Endothelial cell of umbilical vein (primary cell): ENCODE measurements at regions not wholly inside any gene's neighbourhood (a gene's known extent, or its start where the extent isn't known, plus 50 kb on each side); places are given as distances from the start of the nearest gene placed in this dataset.

Experiments used
- BruUV-seq: library from RNA; stranded (reverse); fragments of 400-500 nt; replicated peaks from 2 replicates; lab custom pipeline; 2021; lab: Mats Ljungman, UMichigan
- CTCF ChIA-PET: fragments of 300-600, 350-600 bp; sonication (Branson Sonifier 250); formaldehyde crosslinking; loops from one replicate; lab custom pipeline; 2021; ENCODE audit warnings: antibody characterized with exemption, inconsistent platforms; lab: Charles Lee
- POLR2A ChIA-PET: fragments of 300-600, 350-600 bp; sonication (Branson Sonifier 250); formaldehyde crosslinking; loops from one replicate; lab custom pipeline; 2021; ENCODE audit warnings: antibody characterized with exemption, inconsistent platforms; lab: Charles Lee
- DNase-seq: peaks from one replicate; pipeline ENCODE4 v3.0.0-alpha.2; 2011; ENCODE audit warnings: low read depth, low spot score
- FAIRE-seq: peaks from 2 replicates; lab custom pipeline; 2011; peaks lifted over from hg19 to GRCh38; lab: Jason Lieb, UNC
- H2AFZ ChIP-seq: 2 replicates; pipeline ENCODE4 v1.6.0; 2012; ENCODE audit warnings: low read depth, low read length, control low read depth, inconsistent platforms
- H3K27ac ChIP-seq: 2 replicates; pipeline ENCODE4 v1.5.1; 2011; ENCODE audit warnings: low read depth, mild to moderate bottlenecking, control low read depth, low read length, moderate library complexity; ENCODE audit not compliant: insufficient read depth
- H3K27me3 ChIP-seq, 2 experiments: 2 replicates each; pipeline versions ENCODE4 v1.6.0 to v1.6.1; 2011; ENCODE audit warnings: low read length in 2 of 2, mixed read lengths in 1 of 2; ENCODE audit not compliant: control insufficient read depth in 2 of 2, insufficient read depth in 2 of 2
- H3K36me3 ChIP-seq, 2 experiments: 2 replicates in 1 of 2; 3 replicates in 1 of 2; pipeline ENCODE4 v1.5.1; 2011; ENCODE audit warnings: low read length in 2 of 2, mild to moderate bottlenecking in 1 of 2, moderate library complexity in 1 of 2; ENCODE audit not compliant: control insufficient read depth in 2 of 2, insufficient read depth in 2 of 2; ENCODE audit errors: extremely low read depth in 1 of 2
- H3K4me1 ChIP-seq: 3 replicates; pipeline ENCODE4 v1.5.1; 2011; ENCODE audit warnings: mild to moderate bottlenecking, low read length; ENCODE audit not compliant: control insufficient read depth, insufficient read depth; ENCODE audit errors: extremely low read depth
- H3K4me2 ChIP-seq: 2 replicates; pipeline ENCODE4 v1.6.1; 2011; ENCODE audit warnings: low read length, control low read depth, mixed read lengths; ENCODE audit not compliant: insufficient read depth
- H3K4me3 ChIP-seq, 3 experiments: fragments of 200-600 bp in 1 of 3; sonication (generic), shearing (Covaris generic) in 1 of 3; replicated peaks in 1 of 3; 2 replicates each; pipeline ENCODE4 v1.5.1; 2011 to 2016; ENCODE audit warnings: control low read depth in 3 of 3, low read length in 3 of 3, mild to moderate bottlenecking in 2 of 3, inconsistent platforms in 1 of 3, low read depth in 1 of 3, moderate library complexity in 1 of 3; ENCODE audit not compliant: insufficient read depth in 1 of 3
- H3K79me2 ChIP-seq: 2 replicates; pipeline ENCODE4 v1.6.0; 2012; ENCODE audit warnings: low read length, inconsistent platforms; ENCODE audit not compliant: control insufficient read depth, insufficient read depth
- H3K9ac ChIP-seq: replicated peaks from 2 replicates; pipeline ENCODE3; 2011; ENCODE audit warnings: low read length, control low read depth; ENCODE audit not compliant: insufficient read depth; ENCODE audit errors: extremely low read depth
- H3K9me1 ChIP-seq: replicated peaks from 3 replicates; pipeline ENCODE4 v1.6.0; 2011; ENCODE audit warnings: mild to moderate bottlenecking, low read length; ENCODE audit not compliant: control insufficient read depth, insufficient read depth; ENCODE audit errors: extremely low read depth
- H3K9me3 ChIP-seq: replicated peaks from 2 replicates; pipeline ENCODE4 v1.5.1; 2012; ENCODE audit warnings: low read length, inconsistent platforms; ENCODE audit not compliant: control insufficient read depth, insufficient read depth
- H4K20me1 ChIP-seq: replicated peaks from 2 replicates; pipeline ENCODE3; 2011; ENCODE audit warnings: mild to moderate bottlenecking, low read length; ENCODE audit not compliant: control insufficient read depth, insufficient read depth; ENCODE audit errors: extremely low read depth
- CTCF ChIP-seq, 2 donors: IDR thresholded peaks; 1 replicate in 1 of 2; 2 replicates in 1 of 2; pipeline ENCODE4 v1.5.1; 2011; ENCODE audit warnings: low read length in 2 of 2, mild to moderate bottlenecking in 2 of 2, moderate library complexity in 2 of 2, control low read depth in 1 of 2, inconsistent platforms in 1 of 2, low read depth in 1 of 2; ENCODE audit not compliant: insufficient read depth in 1 of 2; ENCODE audit errors: extremely low read depth in 1 of 2
- EZH2 ChIP-seq: IDR thresholded peaks from 2 replicates; pipeline ENCODE4 v1.6.1; 2012; ENCODE audit warnings: borderline replicate concordance, low read depth, mild to moderate bottlenecking, moderate library complexity, low read length, inconsistent platforms; ENCODE audit not compliant: severe bottlenecking
- FOS ChIP-seq: IDR thresholded peaks from 2 replicates; pipeline ENCODE4 v1.6.1; 2011; ENCODE audit warnings: mild to moderate bottlenecking, low read length, moderate library complexity, borderline replicate concordance; ENCODE audit not compliant: insufficient read depth
- GATA2 ChIP-seq: IDR thresholded peaks from 2 replicates; pipeline ENCODE4 v1.7.0; 2011; ENCODE audit warnings: low read depth, mild to moderate bottlenecking, moderate library complexity, mixed read lengths, low read length; ENCODE audit not compliant: insufficient read length, insufficient read depth
- JUN ChIP-seq: IDR thresholded peaks from 2 replicates; pipeline ENCODE4 v1.6.1; 2011; ENCODE audit warnings: borderline replicate concordance, low read depth; ENCODE audit not compliant: insufficient read length, insufficient read depth
- MYC ChIP-seq: IDR thresholded peaks from one replicate; pipeline ENCODE4 v1.6.1; 2011; ENCODE audit warnings: mild to moderate bottlenecking, low read depth, low read length
- POLR2A ChIP-seq: IDR thresholded peaks from 2 replicates; pipeline ENCODE4 v1.6.1; 2012; ENCODE audit warnings: low read depth, mild to moderate bottlenecking, control low read depth, low read length
- POLR2AphosphoS5 ChIP-seq: IDR thresholded peaks from 2 replicates; pipeline ENCODE4 v1.6.1; 2012; ENCODE audit warnings: low read depth, mild to moderate bottlenecking, control low read depth, low read length, moderate library complexity; ENCODE audit not compliant: insufficient read depth
- dilution Hi-C: fragments of 300-500 bp; cut with MboI; formaldehyde crosslinking; loops from one replicate; pipeline ENCODE4 v1.15.0; 2019; ENCODE audit warnings: low sequenced_read_pairs; ENCODE audit not compliant: extremely low pct_ligation_motif_present
- intact Hi-C: fragments of 100-400 bp; cut with micrococcal nuclease; formaldehyde crosslinking; loops from one replicate; pipeline ENCODE4 v1.10.0; 2022
- TF ChIP-seq, protein P1 (sequence below): IDR thresholded peaks from 2 replicates; pipeline ENCODE4 v1.6.1; 2011; ENCODE audit not compliant: insufficient read depth, insufficient read length

- DNase-seq (no peak), FAIRE-seq (no peak)
- H4K20me1 ChIP-seq: no peaks in the 10 kb centered on the region
- no peaks in the 10 kb centered on the region for H3K79me2 ChIP-seq
- no TSS peak for BruUV-seq
- H3K36me3 ChIP-seq: no peaks in the 10 kb centered on the region
- H2AFZ ChIP-seq: no peak overlapping the region
- peaks cover 2% of the 10 kb centered on the region for H3K4me1 ChIP-seq
- H3K9me3 ChIP-seq: no peaks in the 10 kb centered on the region
- POLR2A ChIA-PET: no interaction called here
- CTCF ChIA-PET: no interaction called here
- dilution Hi-C loops (no loop called here), intact Hi-C loops (no loop called here)
- H3K27ac ChIP-seq: no peak overlapping the region
- H3K9ac ChIP-seq: no peak overlapping the region
- H3K27me3 ChIP-seq: peaks cover 2 to 6% of the 10 kb centered on the region in 2 experiments
- no peak overlapping the region for H3K4me3 ChIP-seq
- no peaks in the 10 kb centered on the region for H3K9me1 ChIP-seq
- H3K4me2 ChIP-seq: no peak overlapping the region
- TF ChIP-seq JUN (no peak), EZH2 (no peak), FOS (no peak), POLR2AphosphoS5 (no peak)
Measured at GRCh38 chr1:229037806-229038405, 233.0 kb upstream of the RAB4A start.

DNA sequence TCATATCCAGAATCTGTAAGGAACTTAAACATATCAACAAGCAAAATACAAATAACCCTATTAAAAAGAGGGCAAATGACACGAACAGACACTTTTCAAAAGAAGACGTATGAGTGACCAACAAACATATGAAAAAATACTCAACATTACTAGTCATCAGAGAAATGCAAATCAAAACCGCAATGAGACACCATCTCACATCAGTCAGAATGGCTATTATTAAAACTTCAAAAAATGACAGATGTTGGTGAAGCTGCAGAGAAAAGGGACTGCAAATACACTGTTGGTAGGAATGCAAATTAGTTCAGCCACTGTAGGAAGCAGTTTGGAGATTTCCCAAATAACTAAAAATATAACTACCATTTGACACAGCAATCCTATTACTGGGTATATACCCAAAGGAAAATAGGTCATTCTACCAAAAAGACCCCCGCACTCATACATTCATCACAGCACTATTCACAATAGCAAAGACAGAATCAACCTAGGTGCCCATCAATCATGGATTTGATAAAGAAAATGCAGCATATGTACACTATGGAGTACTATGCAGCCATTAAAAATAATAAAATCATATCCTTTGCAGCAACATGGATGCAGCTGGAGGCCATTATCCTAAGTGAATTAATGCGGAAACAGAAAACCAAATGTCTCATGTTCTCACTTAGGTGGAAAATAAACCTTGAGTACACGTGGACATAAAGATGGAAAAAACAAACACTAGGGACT is 230.1 kb upstream of the RAB4A start:
- ChIA-PET CTCF (no interaction called here), POLR2A (no interaction called here)
- Histone ChIP-seq H3K27me3 (peaks cover 2 to 6% of the 10 kb centered on the region in 2 experiments), H3K79me2 (no peaks in the 10 kb centered on the region), H2AFZ (no peak overlapping the region), H3K4me1 (no peaks in the 10 kb centered on the region), H3K36me3 (no peaks in the 10 kb centered on the region), H3K9ac (no peak overlapping the region), H3K4me2 (no peak overlapping the region), H4K20me1 (no peaks in the 10 kb centered on the region), H3K9me3 (no peaks in the 10 kb centered on the region), H3K9me1 (no peaks in the 10 kb centered on the region), H3K4me3 (no peak overlapping the region), H3K27ac (no peak overlapping the region)
- dilution Hi-C loops: no loop called here
- intact Hi-C loops: no loop called here
- FAIRE-seq (no peak), DNase-seq (no peak)
- TF ChIP-seq JUN: no peak
- no peak for TF ChIP-seq POLR2A
- TF ChIP-seq CTCF (IDR thresholded peaks at IDR 0.05; ENCODE audit: extremely low read depth in 1 of 2, insufficient read depth in 1 of 2, low read depth in 1 of 2, low read length in 2 of 2): no peak
- no peak for TF ChIP-seq GATA2
- TF ChIP-seq EZH2: no peak
- TF ChIP-seq POLR2AphosphoS5: no peak
- no peak for TF ChIP-seq FOS
- TF ChIP-seq, protein P1, sequence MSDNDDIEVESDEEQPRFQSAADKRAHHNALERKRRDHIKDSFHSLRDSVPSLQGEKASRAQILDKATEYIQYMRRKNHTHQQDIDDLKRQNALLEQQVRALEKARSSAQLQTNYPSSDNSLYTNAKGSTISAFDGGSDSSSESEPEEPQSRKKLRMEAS: no peak
- no peak for TF ChIP-seq MYC
- no TSS peak for BruUV-seq
